ENCODE measurements at regions not wholly inside any gene's neighbourhood (a gene's known extent, or its start where the extent isn't known, plus 50 kb on each side); places are given as distances from the start of the nearest gene placed in this dataset.
"Not testable (repeated sequence)": the region's sequence is repeated elsewhere in the genome, so short reads cannot be mapped to it uniquely, and the experiment has no call there.

GRCh38 chr11:33970984-33971466, 79.1 kb upstream of the LMO2 start:
- peak; percentile 21 to 45 for DNase-seq

- no peak for DNase-seq
Observed at GRCh38 chr11:33967451-33967850, 75.6 kb upstream of the LMO2 start.

GRCh38 chr11:33965032-33965431, 73.2 kb upstream of the LMO2 start:
- no peak for DNase-seq

GRCh38 chr11:33959855-33960400, 68.1 kb upstream of the LMO2 start:
- DNase-seq: no peak

GRCh38 chr11:33957304-33957917, 65.5 kb upstream of the LMO2 start:
- no peak for DNase-seq

- DNase-seq: no peak
Observed at GRCh38 chr11:33956611-33957010, 64.7 kb upstream of the LMO2 start.

GRCh38 chr11:33953289-33953688, 61.4 kb upstream of the LMO2 start:
- DNase-seq: no peak

- no peak for DNase-seq
Observed at GRCh38 chr11:33952805-33953204, 60.9 kb upstream of the LMO2 start.

GRCh38 chr11:33949252-33949913, 57.5 kb upstream of the LMO2 start:
- DNase-seq: no peak

- DNase-seq: no peak
Observed at GRCh38 chr11:33948494-33948893, 56.6 kb upstream of the LMO2 start.

GRCh38 chr11:33947918-33948317, 56.0 kb upstream of the LMO2 start:
- DNase-seq: not testable (repeated sequence)

GRCh38 chr11:33946930-33947329, 55.1 kb upstream of the LMO2 start:
- DNase-seq: no peak

GRCh38 chr11:33945481-33946268, 53.8 kb upstream of the LMO2 start:
- no peak for DNase-seq

- no peak for DNase-seq
Observed at GRCh38 chr11:33944693-33945424, 53.0 kb upstream of the LMO2 start.

- DNase-seq: no peak
Observed at GRCh38 chr11:33944345-33944692, 52.4 kb upstream of the LMO2 start.

GRCh38 chr11:33942954-33943353, 51.1 kb upstream of the LMO2 start:
- DNase-seq: peak in 1 of 2 donors; percentile 38

GRCh38 chr11:33941637-33942160, 49.8 kb upstream of the LMO2 start:
- peak in 1 of 2 donors; percentile 17 for DNase-seq
